ENCODE measurements at regions not wholly inside any gene's neighbourhood (a gene's known extent, or its start where the extent isn't known, plus 50 kb on each side); places are given as distances from the start of the nearest gene placed in this dataset.

DNA sequence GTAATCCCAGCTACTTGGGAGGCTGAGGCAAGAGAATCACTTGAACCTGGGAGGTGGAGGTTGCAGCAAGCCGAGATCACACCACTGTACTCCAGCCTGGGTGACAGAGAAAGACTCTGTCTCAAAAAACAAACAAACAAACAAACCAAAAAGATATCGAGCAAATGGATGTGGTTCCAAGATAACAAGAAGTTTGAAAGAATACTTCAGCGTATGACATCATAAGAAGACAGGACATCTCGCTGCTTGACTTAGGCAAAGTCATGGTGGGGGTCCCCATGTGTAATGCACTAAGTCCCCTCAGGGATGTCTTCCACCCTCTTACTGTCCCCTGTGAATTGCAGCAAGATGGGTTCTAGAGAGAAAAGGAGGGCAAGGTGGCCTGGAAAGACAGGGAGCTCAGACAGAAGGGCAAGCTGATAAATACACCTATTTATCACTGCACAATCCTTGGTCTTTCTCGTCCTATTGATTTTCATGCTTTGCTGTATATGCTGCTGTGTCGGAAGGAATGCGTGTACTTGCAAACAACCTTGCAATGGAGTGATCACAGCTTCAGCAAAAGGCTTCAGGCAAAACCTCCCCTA lies 115.0 kb downstream of the BDH1 start:
- no peak for TF ChIP-seq CTCF (IDR thresholded peaks at IDR 0.05; ENCODE audit: poor library complexity, severe bottlenecking)
- Histone ChIP-seq H3K4me3 (ENCODE audit: severe bottlenecking) (no peak overlapping the region), H3K36me3 (ENCODE audit: low read depth) (no peaks in the 10 kb centered on the region), H3K27me3 (ENCODE audit: insufficient read depth, poor library complexity, severe bottlenecking) (no peaks in the 10 kb centered on the region), H3K4me1 (ENCODE audit: insufficient read depth, poor library complexity, severe bottlenecking) (no peaks in the 10 kb centered on the region), H3K27ac (ENCODE audit: poor library complexity, severe bottlenecking) (no peak overlapping the region), H3K9me3 (ENCODE audit: severe bottlenecking) (no peaks in the 10 kb centered on the region)
- DNase-seq (ENCODE audit: low spot score), result no peak
- ATAC-seq (ENCODE audit: low read depth), result no peak

GRCh38 chr3:197438906-197439305 lies 116.9 kb downstream of the BDH1 start:
- ATAC-seq (ENCODE audit: low read depth) (no peak), DNase-seq (ENCODE audit: low spot score) (no peak)
- no peaks in the 10 kb centered on the region for H3K36me3 ChIP-seq (ENCODE audit: low read depth)
- H3K4me3 ChIP-seq (ENCODE audit: severe bottlenecking), result no peak overlapping the region
- no peak for TF ChIP-seq CTCF (IDR thresholded peaks at IDR 0.05; ENCODE audit: poor library complexity, severe bottlenecking)
- H3K9me3 ChIP-seq (ENCODE audit: severe bottlenecking), result no peaks in the 10 kb centered on the region
- no peaks in the 10 kb centered on the region for H3K4me1 ChIP-seq (ENCODE audit: insufficient read depth, poor library complexity, severe bottlenecking)
- no peak overlapping the region for H3K27ac ChIP-seq (ENCODE audit: poor library complexity, severe bottlenecking)
- H3K27me3 ChIP-seq (ENCODE audit: insufficient read depth, poor library complexity, severe bottlenecking), result no peaks in the 10 kb centered on the region

- DNase-seq (ENCODE audit: low spot score), result no peak
- Histone ChIP-seq H3K4me1 (ENCODE audit: insufficient read depth, poor library complexity, severe bottlenecking) (no peaks in the 10 kb centered on the region), H3K27me3 (ENCODE audit: insufficient read depth, poor library complexity, severe bottlenecking) (no peaks in the 10 kb centered on the region), H3K4me3 (ENCODE audit: severe bottlenecking) (no peak overlapping the region), H3K36me3 (ENCODE audit: low read depth) (no peaks in the 10 kb centered on the region), H3K27ac (ENCODE audit: poor library complexity, severe bottlenecking) (no peak overlapping the region), H3K9me3 (ENCODE audit: severe bottlenecking) (no peaks in the 10 kb centered on the region)
- no peak for ATAC-seq (ENCODE audit: low read depth)
- no peak for TF ChIP-seq CTCF (IDR thresholded peaks at IDR 0.05; ENCODE audit: poor library complexity, severe bottlenecking)
Observed at GRCh38 chr3:197435426-197435825, 120.3 kb downstream of the BDH1 start.

DNA sequence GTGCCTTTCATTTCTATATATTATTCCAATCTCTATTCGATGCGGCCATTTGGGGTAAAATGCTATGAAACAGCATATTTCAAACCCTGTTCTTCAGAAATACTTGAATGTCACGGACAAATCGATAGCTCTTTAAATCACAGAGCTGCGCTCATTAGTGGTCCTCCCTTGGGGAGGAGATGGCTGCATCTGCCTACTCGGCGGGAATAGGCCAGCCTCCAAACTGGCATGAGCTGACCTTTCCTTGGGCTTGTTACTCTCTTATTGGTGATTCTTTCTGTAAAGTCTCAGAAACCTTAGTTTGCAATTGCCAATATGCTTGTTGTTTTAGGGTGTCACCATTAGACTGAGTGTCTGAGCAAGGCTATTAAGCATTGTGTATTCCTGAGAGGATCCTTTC lies 120.9 kb downstream of the BDH1 start:
- no peak for TF ChIP-seq CTCF (IDR thresholded peaks at IDR 0.05; ENCODE audit: poor library complexity, severe bottlenecking)
- Histone ChIP-seq H3K4me3 (ENCODE audit: severe bottlenecking) (no peak overlapping the region), H3K4me1 (ENCODE audit: insufficient read depth, poor library complexity, severe bottlenecking) (no peaks in the 10 kb centered on the region), H3K27ac (ENCODE audit: poor library complexity, severe bottlenecking) (no peak overlapping the region), H3K9me3 (ENCODE audit: severe bottlenecking) (no peaks in the 10 kb centered on the region), H3K36me3 (ENCODE audit: low read depth) (no peaks in the 10 kb centered on the region), H3K27me3 (ENCODE audit: insufficient read depth, poor library complexity, severe bottlenecking) (no peaks in the 10 kb centered on the region)
- no peak for ATAC-seq (ENCODE audit: low read depth)
- no peak for DNase-seq (ENCODE audit: low spot score)

DNA sequence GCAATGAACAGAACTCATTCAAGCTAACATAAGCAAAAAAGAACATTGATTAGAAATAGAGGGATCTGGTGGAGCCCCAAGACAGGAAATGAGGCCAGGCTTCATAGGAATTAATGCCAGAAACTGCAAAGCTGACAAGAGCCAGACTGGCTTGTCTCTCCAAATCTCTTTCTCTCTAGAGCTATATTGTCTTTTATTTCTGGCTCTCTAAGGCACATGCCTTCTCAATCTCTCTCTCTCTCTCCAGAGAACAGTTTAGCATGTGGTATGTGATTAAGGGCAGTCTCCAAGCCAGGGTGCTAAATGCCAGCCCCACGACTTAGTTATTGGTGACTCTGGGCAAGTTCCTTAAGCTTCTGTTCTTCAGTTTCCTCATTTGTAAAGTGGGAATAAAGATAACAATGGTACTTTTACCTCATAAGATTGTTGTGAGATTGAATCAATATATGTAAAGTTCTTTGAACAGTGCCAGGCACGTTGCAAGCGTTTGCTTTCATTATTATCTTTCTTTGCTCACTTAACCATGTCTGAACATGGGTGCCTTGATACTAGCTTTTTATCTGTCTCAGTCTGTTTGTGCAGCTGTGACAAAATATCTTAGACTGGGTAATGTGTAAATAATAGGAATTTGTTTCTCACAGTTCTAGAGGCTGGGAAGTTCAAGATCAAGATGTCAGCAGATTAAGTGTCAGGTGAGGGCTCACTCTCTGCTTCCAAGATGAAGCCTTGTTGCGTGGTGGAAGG lies 123.2 kb downstream of the BDH1 start:
- H3K4me1 ChIP-seq (ENCODE audit: insufficient read depth, poor library complexity, severe bottlenecking), result peaks cover 9% of the 10 kb centered on the region
- H3K27me3 ChIP-seq (ENCODE audit: insufficient read depth, poor library complexity, severe bottlenecking), result no peaks in the 10 kb centered on the region
- H3K36me3 ChIP-seq (ENCODE audit: low read depth), result no peaks in the 10 kb centered on the region
- no peaks in the 10 kb centered on the region for H3K9me3 ChIP-seq (ENCODE audit: severe bottlenecking)
- no peak overlapping the region for H3K4me3 ChIP-seq (ENCODE audit: severe bottlenecking)
- no peak for ATAC-seq (ENCODE audit: low read depth)
- H3K27ac ChIP-seq (ENCODE audit: poor library complexity, severe bottlenecking), result no peak overlapping the region
- no peak for DNase-seq (ENCODE audit: low spot score)
- TF ChIP-seq CTCF (IDR thresholded peaks at IDR 0.05; ENCODE audit: poor library complexity, severe bottlenecking), result no peak
